Gastroesophageal sphincter (tissue), 3 donors: ENCODE measurements at regions not wholly inside any gene's neighbourhood (a gene's known extent, or its start where the extent isn't known, plus 50 kb on each side); places are given as distances from the start of the nearest gene placed in this dataset.

Experiments
- CTCF ChIP-seq, 4 experiments: fragments of 200-600 bp in 2 of 4; fragments of 450-650 bp in 2 of 4; sonication (generic) in 1 of 4; IDR thresholded peaks; one replicate each; pipeline ENCODE4 v1.5.1; 2017 to 2019; ENCODE audit warnings: antibody characterized with exemption in 4 of 4, mild to moderate bottlenecking in 2 of 4, moderate library complexity in 2 of 4
- EP300 ChIP-seq: sonication (generic); formaldehyde crosslinking; IDR thresholded peaks from one replicate; pipeline ENCODE4 v1.6.1; 2017; ENCODE audit warnings: antibody characterized with exemption, mild to moderate bottlenecking
- POLR2A ChIP-seq, 2 donors: fragments of 450-650 bp; IDR thresholded peaks; one replicate each; pipeline ENCODE4 v1.6.1; 2017; ENCODE audit warnings: antibody characterized with exemption in 2 of 2, mild to moderate bottlenecking in 2 of 2, moderate library complexity in 1 of 2
- POLR2AphosphoS5 ChIP-seq: sonication (generic); formaldehyde crosslinking; IDR thresholded peaks from one replicate; pipeline ENCODE4 v1.6.1; 2017; ENCODE audit warnings: antibody characterized with exemption

GRCh38 chr7:108794466-108794865, 224.8 kb downstream of the DNAJB9 start:
- no peak for TF ChIP-seq CTCF (IDR thresholded peaks at IDR 0.05)
- TF ChIP-seq POLR2A (IDR thresholded peaks at IDR 0.05): no peak
- TF ChIP-seq POLR2AphosphoS5: no peak
- TF ChIP-seq EP300: no peak
